Neural cell (in vitro differentiated cells): ENCODE measurements at regions not wholly inside any gene's neighbourhood (a gene's known extent, or its start where the extent isn't known, plus 50 kb on each side); places are given as distances from the start of the nearest gene placed in this dataset.

ENCODE experiments used
- SMC3 ChIP-seq: fragments of 450-650 bp; conservative IDR thresholded peaks from 2 replicates; pipeline ENCODE4 v1.6.1; 2014; ENCODE audit warnings: antibody characterized with exemption, mild to moderate bottlenecking, moderate library complexity; ENCODE audit not compliant: poor library complexity
- TAF1 ChIP-seq: IDR thresholded peaks from 2 replicates; pipeline ENCODE4 v1.6.1; 2012; ENCODE audit warnings: low read depth
- TF ChIP-seq, protein P1 (sequence below): IDR thresholded peaks from 2 replicates; pipeline ENCODE4 v1.6.1; 2012; ENCODE audit warnings: borderline replicate concordance
- TF ChIP-seq, protein P2 (sequence below): fragments of 450-650 bp; IDR thresholded peaks from 2 replicates; pipeline ENCODE4 v1.5.1; 2014; ENCODE audit warnings: antibody characterized with exemption, mild to moderate bottlenecking, moderate library complexity; ENCODE audit not compliant: poor library complexity, severe bottlenecking

DNA sequence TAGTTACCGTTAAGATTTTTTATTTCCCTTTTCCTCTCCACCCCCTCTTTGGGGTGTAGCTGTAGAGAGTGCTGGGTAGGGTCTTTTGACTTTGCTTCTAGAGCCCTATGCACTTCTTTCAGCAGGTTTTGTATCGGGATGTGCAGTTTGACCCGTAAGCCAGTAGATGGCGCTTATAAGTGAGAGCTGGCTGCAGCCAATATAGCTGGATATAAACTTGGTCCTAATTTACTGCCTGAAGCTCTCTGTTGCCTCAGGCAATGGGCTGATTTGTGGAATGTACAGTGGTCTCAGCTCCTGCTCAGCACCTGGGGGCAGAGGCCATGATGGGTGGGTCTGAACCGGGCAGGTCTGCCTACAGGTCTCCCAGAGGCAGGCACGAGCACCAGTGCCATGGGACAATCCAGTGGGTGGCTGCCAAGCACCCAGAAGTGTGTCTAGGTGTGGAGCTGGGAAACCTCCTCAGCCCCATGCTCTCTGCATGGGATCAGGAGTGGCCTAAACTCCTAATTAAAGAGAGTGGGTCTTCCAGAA is 146.5 kb downstream of the SPANXN1 start:
- TF ChIP-seq, protein P1, sequence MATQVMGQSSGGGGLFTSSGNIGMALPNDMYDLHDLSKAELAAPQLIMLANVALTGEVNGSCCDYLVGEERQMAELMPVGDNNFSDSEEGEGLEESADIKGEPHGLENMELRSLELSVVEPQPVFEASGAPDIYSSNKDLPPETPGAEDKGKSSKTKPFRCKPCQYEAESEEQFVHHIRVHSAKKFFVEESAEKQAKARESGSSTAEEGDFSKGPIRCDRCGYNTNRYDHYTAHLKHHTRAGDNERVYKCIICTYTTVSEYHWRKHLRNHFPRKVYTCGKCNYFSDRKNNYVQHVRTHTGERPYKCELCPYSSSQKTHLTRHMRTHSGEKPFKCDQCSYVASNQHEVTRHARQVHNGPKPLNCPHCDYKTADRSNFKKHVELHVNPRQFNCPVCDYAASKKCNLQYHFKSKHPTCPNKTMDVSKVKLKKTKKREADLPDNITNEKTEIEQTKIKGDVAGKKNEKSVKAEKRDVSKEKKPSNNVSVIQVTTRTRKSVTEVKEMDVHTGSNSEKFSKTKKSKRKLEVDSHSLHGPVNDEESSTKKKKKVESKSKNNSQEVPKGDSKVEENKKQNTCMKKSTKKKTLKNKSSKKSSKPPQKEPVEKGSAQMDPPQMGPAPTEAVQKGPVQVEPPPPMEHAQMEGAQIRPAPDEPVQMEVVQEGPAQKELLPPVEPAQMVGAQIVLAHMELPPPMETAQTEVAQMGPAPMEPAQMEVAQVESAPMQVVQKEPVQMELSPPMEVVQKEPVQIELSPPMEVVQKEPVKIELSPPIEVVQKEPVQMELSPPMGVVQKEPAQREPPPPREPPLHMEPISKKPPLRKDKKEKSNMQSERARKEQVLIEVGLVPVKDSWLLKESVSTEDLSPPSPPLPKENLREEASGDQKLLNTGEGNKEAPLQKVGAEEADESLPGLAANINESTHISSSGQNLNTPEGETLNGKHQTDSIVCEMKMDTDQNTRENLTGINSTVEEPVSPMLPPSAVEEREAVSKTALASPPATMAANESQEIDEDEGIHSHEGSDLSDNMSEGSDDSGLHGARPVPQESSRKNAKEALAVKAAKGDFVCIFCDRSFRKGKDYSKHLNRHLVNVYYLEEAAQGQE: no peak
- TF ChIP-seq, protein P2, sequence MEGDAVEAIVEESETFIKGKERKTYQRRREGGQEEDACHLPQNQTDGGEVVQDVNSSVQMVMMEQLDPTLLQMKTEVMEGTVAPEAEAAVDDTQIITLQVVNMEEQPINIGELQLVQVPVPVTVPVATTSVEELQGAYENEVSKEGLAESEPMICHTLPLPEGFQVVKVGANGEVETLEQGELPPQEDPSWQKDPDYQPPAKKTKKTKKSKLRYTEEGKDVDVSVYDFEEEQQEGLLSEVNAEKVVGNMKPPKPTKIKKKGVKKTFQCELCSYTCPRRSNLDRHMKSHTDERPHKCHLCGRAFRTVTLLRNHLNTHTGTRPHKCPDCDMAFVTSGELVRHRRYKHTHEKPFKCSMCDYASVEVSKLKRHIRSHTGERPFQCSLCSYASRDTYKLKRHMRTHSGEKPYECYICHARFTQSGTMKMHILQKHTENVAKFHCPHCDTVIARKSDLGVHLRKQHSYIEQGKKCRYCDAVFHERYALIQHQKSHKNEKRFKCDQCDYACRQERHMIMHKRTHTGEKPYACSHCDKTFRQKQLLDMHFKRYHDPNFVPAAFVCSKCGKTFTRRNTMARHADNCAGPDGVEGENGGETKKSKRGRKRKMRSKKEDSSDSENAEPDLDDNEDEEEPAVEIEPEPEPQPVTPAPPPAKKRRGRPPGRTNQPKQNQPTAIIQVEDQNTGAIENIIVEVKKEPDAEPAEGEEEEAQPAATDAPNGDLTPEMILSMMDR: no peak
- TF ChIP-seq SMC3 (no peak), TAF1 (no peak)
